T47D (cell line): ENCODE measurements at regions not wholly inside any gene's neighbourhood (a gene's known extent, or its start where the extent isn't known, plus 50 kb on each side); places are given as distances from the start of the nearest gene placed in this dataset.
"Not testable (repeated sequence)": the region's sequence is repeated elsewhere in the genome, so short reads cannot be mapped to it uniquely, and the experiment has no call there.

Experiments
- DNase-seq, 2 experiments: peaks; one replicate each; pipeline versions ENCODE4 v3.0.0 to v3.0.0-alpha.2; 2011 to 2012; ENCODE audit warnings: low read depth in 1 of 2, low spot score in 1 of 2
- JUND ChIP-seq: IDR thresholded peaks from 2 replicates; pipeline ENCODE4 v1.6.1; 2012; ENCODE audit warnings: low read depth
- in situ Hi-C: cut with HindIII; loops from 2 replicates; pipeline ENCODE4 v1.10.0; 2016; ENCODE audit warnings: low sequenced_read_pairs, low pct_unique_long_range_greater_than_20kb

DNA sequence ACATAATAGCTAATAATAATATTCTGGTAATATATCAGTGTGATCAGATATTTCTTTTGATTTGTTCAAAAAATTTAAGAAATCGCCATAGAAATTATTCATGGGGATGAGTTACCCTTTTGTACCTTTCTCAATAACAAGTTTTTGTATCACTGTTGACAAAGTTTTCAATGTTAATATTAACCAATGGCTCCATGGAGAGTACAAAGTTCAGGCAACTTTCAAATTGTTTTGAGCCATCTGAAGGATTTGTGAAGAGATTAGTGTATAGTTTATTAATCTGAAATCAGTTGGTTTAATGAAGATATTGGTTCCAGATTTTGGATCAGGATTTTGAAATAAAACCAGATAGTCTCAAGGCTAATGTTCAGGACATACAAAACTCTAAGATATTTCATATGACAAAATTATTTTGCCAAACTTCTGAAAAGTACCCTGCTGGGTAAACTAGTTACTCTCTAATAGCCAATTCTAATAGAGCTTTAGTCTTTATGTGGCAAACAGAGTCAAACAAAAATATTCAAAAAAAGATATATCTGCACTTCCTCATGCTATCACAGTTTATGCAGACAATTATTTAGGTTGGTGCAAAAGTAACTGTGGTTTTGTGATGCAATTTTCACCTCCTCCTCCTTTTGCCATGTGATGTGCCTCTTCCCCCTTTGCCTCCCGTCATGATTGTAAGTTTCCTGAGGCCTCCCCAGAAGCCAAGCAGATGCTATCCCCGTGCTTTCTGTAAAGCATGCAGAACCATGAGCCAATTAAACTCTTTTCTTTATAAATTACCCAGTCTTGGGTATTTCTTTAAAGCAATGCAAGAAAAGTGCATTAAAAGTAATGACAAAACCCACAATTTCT lies 1105.0 kb downstream of the PLA2G4A start:
- no peak for DNase-seq
- in situ Hi-C loops: no loop called here
- no peak for TF ChIP-seq JUND

DNA sequence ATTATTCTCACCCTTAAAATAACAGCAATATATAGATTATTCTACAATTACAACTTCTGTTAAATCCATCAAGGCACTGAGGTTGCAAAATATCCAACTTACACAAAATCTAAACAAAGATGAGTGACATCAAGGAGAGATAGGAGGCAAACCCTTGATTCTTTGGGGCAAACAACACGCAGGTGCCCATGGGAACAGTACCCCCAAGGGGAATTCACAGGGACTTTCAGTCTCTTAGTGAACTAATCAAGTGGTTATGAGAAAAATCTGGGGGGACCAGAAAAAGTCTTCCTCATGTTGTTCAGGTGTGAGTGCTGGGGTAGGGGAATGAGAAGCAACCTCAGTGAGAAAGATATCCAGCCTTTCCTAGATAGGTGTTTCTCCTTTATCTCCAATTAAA lies 1107.9 kb downstream of the PLA2G4A start:
- in situ Hi-C loops: no loop called here
- no peak for TF ChIP-seq JUND
- DNase-seq: no peak

- in situ Hi-C loops: no loop called here
- DNase-seq: no peak
- no peak for TF ChIP-seq JUND
Measured at GRCh38 chr1:187938092-187938491, 1109.3 kb downstream of the PLA2G4A start.

DNA sequence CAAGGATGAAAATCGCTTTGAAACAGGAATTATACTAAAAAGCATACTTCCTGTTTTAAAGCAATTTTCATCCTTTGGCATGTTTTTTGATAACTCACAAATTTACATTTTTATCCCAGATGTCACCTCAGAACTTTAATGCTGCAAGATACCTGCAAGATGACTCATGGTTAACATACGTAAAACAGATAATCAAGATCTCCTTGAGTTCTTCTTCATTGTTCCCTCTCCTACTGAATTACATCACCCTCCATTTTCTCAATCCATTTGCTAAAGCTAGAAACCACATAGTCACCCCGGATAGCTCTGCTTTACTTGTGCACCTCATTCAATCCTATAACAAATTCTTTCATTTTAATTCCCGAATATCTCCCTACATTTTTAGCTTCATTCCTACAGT lies 1114.2 kb downstream of the PLA2G4A start:
- no peak for TF ChIP-seq JUND
- no peak for DNase-seq
- in situ Hi-C loops: no loop called here

DNA sequence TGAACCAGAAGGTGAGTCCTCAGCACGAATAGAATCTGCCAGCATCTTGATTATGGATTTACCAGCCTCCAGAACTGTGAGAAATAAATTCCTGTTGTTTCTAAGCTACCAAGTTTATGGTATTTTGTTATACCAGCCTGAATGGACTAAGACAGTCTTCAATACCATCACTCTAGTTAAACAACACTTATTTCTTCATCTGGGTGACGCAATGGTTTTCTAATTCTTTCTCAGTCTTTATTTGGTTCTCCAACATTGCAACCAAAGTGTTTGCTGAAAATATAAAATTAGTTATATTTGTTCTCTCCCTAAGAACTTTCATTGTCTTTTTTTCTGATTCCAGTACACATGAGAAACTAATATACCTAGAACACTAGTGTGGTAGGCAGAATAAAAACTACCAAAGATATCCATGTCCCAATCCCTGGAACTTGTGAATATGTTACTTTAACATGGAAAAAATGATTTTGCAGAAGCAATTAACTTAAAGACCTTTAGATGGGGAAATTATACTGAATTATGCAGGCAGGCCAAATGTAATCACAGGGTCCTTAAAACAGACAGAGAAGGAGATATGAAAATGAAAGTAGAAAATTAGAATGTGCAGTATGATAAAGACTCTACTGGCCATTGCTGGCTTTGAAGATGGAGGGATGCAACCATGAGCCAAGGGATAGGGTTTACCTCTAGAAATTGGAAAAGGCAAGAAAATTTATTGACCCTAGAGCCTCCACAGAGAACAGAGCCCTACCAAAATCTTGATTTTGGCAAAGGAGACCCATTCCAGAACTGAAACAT lies 1115.1 kb downstream of the PLA2G4A start:
- TF ChIP-seq JUND: no peak
- no peak for DNase-seq
- in situ Hi-C loops: no loop called here

DNA sequence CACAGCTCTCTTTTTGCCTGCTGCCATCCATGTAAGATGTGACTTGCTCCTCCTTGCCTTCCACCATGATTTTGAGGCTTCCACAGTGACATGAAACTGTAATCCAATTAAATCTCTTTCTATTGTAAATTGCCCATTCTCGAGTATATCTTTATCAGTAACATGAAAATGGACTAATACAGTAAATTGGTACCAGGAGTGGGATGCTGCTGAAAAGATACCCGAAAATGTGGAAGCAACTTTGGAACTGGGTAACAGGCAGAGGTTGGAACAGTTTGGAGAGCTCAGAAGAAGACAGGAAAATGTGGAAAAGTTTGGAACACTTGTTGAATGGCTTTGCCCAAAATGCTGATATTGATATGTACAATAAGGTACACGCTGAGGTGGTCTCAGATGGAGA lies 1117.9 kb downstream of the PLA2G4A start:
- in situ Hi-C loops, DNase-seq: not testable (repeated sequence)

DNA sequence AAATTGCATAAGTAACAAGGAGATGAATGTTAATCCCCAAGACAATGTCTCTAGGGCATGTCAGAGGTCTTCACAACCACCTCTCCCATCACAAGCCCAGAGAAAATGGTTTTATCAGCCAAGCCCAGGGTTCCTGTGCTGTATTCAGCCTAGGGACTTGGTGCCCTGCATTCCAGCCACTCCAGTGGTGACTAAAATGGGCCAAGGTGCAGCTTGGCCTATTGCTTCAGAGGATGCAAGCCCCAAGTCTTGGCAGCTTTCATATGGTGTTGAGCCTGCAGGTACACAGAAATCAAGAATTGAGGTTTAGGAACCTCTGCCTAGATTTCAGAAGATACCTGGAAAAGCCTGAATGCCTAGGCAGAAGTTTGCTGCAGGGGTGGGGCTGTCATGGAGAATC lies 1118.6 kb downstream of the PLA2G4A start:
- DNase-seq: no peak
- in situ Hi-C loops: no loop called here
- TF ChIP-seq JUND: no peak

DNA sequence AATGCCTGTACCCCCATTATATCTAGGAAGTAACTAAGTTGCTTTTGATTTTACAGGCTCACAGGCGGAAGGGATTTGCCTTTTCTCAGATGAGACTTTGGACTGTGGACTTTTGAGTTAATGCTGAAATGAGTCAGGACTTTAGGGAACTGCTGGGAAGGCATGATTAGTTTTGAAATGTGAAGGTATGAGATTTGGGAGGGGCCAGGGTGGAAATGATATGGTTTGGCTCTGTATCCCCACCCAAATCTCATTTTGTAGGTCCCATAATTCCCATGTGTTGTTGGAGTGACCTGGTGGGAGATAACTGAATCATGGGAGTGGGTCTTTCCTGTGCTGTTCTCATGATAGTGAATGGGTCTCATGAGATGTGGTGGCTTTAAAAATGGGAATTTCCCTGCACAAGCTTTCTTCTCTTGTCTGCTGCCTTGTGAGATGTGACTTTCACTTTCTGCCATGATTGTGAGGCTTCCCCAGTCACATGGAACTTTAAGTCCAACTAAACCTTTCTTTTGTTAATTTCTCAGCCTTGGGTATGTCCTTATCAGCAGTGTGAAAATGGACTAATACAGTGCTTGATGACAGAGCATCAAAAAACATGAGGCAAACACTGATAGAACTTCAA lies 1119.5 kb downstream of the PLA2G4A start:
- DNase-seq: no peak
- TF ChIP-seq JUND: no peak
- in situ Hi-C loops: no loop called here

GRCh38 chr1:187949567-187949966 lies 1120.8 kb downstream of the PLA2G4A start:
- DNase-seq: no peak
- no peak for TF ChIP-seq JUND
- in situ Hi-C loops: no loop called here

GRCh38 chr1:187951817-187952216 lies 1123.1 kb downstream of the PLA2G4A start:
- in situ Hi-C loops: no loop called here
- TF ChIP-seq JUND: no peak
- no peak for DNase-seq

GRCh38 chr1:187952446-187952845 lies 1123.7 kb downstream of the PLA2G4A start:
- in situ Hi-C loops: no loop called here
- TF ChIP-seq JUND: no peak
- DNase-seq: no peak

GRCh38 chr1:187956975-187957374 lies 1128.2 kb downstream of the PLA2G4A start:
- TF ChIP-seq JUND: no peak
- in situ Hi-C loops: no loop called here
- DNase-seq: no peak

DNA sequence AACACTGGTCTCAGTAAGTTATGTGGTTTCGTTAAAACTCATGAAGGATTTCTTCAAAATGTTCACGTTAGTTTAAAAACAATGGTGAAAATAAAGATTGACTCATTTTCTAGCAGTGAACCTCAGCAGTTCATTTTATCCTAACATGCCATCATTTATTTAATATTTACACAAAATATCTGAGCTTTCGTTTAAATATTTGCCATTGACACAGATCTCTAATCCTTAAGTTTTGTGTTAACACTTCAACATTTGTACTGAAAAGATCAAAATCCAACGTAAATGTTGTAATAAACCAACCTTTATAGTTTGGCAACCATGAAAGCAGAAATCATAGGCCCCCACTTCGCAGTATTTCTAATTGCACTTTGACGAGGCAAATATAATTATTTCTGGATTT lies 1129.5 kb downstream of the PLA2G4A start:
- no peak for TF ChIP-seq JUND

More for the DNA sequence above, 1129.5 kb downstream of the PLA2G4A start:
- in situ Hi-C loops: no loop called here
- no peak for DNase-seq
